DND-41 (cell line): ENCODE measurements at regions not wholly inside any gene's neighbourhood (a gene's known extent, or its start where the extent isn't known, plus 50 kb on each side); places are given as distances from the start of the nearest gene placed in this dataset.

ENCODE experiments used
- ATAC-seq: fragments of 200-7000 bp; cut with Tn5 transposase; 3 replicates; pipeline ENCODE4 v1.9.1; 2021; ENCODE audit warnings: low read depth; ENCODE audit not compliant: insufficient read depth
- DNase-seq: peaks from one replicate; pipeline ENCODE4 v3.0.0-alpha.2; 2020
- H2AFZ ChIP-seq: 2 replicates; pipeline ENCODE4 v1.6.0; 2012; ENCODE audit warnings: low read depth, low read length
- H3K27ac ChIP-seq: 2 replicates; pipeline ENCODE4 v1.5.1; 2012; ENCODE audit warnings: low read length, inconsistent platforms
- H3K27me3 ChIP-seq: fragments of 200-600 bp; sonication (generic); 2 replicates; pipeline ENCODE4 v1.6.0; 2012; ENCODE audit warnings: low read length, mild to moderate bottlenecking, inconsistent platforms; ENCODE audit not compliant: insufficient read depth, poor library complexity
- H3K36me3 ChIP-seq: 2 replicates; pipeline ENCODE4 v1.5.1; 2012; ENCODE audit warnings: low read length, inconsistent platforms; ENCODE audit not compliant: insufficient read depth
- H3K4me1 ChIP-seq: 2 replicates; pipeline ENCODE4 v1.5.1; 2012; ENCODE audit warnings: mild to moderate bottlenecking, low read length; ENCODE audit not compliant: insufficient read depth
- H3K4me2 ChIP-seq: 2 replicates; pipeline ENCODE4 v1.6.0; 2012; ENCODE audit warnings: mild to moderate bottlenecking, moderate library complexity, low read length, inconsistent platforms; ENCODE audit not compliant: insufficient read depth
- H3K4me3 ChIP-seq, 2 experiments: fragments of 200-600 bp in 1 of 2; shearing (Covaris generic) in 1 of 2; 2 replicates each; pipeline ENCODE4 v1.5.1; 2012 to 2016; ENCODE audit warnings: inconsistent platforms in 2 of 2, low read length in 2 of 2, mild to moderate bottlenecking in 2 of 2, low read depth in 1 of 2, moderate library complexity in 1 of 2
- H3K79me2 ChIP-seq: 2 replicates; pipeline ENCODE4 v1.6.0; 2012; ENCODE audit warnings: low read length, inconsistent platforms; ENCODE audit not compliant: insufficient read depth
- H3K9ac ChIP-seq: 2 replicates; pipeline ENCODE4 v1.6.0; 2012; ENCODE audit warnings: low read depth, mild to moderate bottlenecking, inconsistent platforms, low read length, moderate library complexity
- H3K9me3 ChIP-seq: 2 replicates; pipeline ENCODE4 v1.5.1; 2012; ENCODE audit warnings: low read length, moderate library complexity, mild to moderate bottlenecking, inconsistent platforms; ENCODE audit not compliant: insufficient read depth, severe bottlenecking
- H4K20me1 ChIP-seq: 2 replicates; pipeline ENCODE4 v1.6.0; 2012; ENCODE audit warnings: low read length; ENCODE audit not compliant: insufficient read depth
- CTCF ChIP-seq: IDR thresholded peaks from 2 replicates; pipeline ENCODE4 v1.5.1; 2012; ENCODE audit warnings: borderline replicate concordance, low read length, moderate library complexity, mild to moderate bottlenecking; ENCODE audit not compliant: poor library complexity, severe bottlenecking; ENCODE audit errors: extremely low read depth
- EZH2 ChIP-seq: IDR thresholded peaks from 3 replicates; pipeline ENCODE4 v1.6.1; 2012; ENCODE audit warnings: borderline replicate concordance, low read depth, mild to moderate bottlenecking, moderate library complexity, low read length, inconsistent platforms; ENCODE audit not compliant: severe bottlenecking

GRCh38 chr7:116342125-116342524 lies 131.8 kb downstream of the TES start:
- Histone ChIP-seq H3K9ac (no peak overlapping the region), H3K4me1 (no peaks in the 10 kb centered on the region), H3K36me3 (no peaks in the 10 kb centered on the region), H3K4me3 (no peak overlapping the region), H2AFZ (no peak overlapping the region), H3K4me2 (no peak overlapping the region), H3K9me3 (no peaks in the 10 kb centered on the region), H3K27ac (no peak overlapping the region), H3K27me3 (no peaks in the 10 kb centered on the region), H3K79me2 (no peaks in the 10 kb centered on the region), H4K20me1 (no peaks in the 10 kb centered on the region)
- TF ChIP-seq CTCF = no peak
- TF ChIP-seq EZH2 = no peak
- DNase-seq (no peak), ATAC-seq (no peak)

- H2AFZ ChIP-seq = no peak overlapping the region
- H3K9ac ChIP-seq = no peak overlapping the region
- H3K9me3 ChIP-seq = no peaks in the 10 kb centered on the region
- no peak for ATAC-seq
- H3K27me3 ChIP-seq = no peaks in the 10 kb centered on the region
- H3K27ac ChIP-seq = no peak overlapping the region
- H3K79me2 ChIP-seq = no peaks in the 10 kb centered on the region
- TF ChIP-seq EZH2 = no peak
- H3K4me2 ChIP-seq = no peak overlapping the region
- no peak overlapping the region for H3K4me3 ChIP-seq
- no peaks in the 10 kb centered on the region for H3K36me3 ChIP-seq
- no peaks in the 10 kb centered on the region for H3K4me1 ChIP-seq
- no peak for DNase-seq
- no peaks in the 10 kb centered on the region for H4K20me1 ChIP-seq
These were observed 137.0 kb downstream of the TES start for GRCh38 chr7:116347151-116347832.

DNA sequence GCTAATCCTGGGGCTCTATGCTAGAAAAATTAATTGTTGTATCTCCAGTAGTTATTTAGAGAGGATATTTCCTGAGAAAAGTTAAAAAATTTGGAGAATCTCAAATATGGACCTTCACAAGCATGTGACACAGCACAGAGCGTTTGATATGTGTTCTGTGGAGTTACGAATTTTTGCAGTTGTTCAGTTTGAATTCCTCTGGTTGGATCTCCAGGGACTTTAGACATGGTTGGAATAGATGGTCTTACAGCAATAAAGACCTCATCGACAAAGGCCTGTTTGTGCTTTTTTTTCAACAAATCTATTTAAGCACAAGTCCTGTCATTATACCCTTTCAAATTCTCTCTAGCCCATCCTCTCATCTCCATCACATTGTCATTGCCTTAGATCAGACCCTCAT lies 138.0 kb downstream of the TES start:
- H3K79me2 ChIP-seq = no peaks in the 10 kb centered on the region
- H3K36me3 ChIP-seq = no peaks in the 10 kb centered on the region
- no peaks in the 10 kb centered on the region for H3K9me3 ChIP-seq
- no peak for TF ChIP-seq CTCF
- no peak for TF ChIP-seq EZH2
- H2AFZ ChIP-seq = no peak overlapping the region
- no peak for DNase-seq
- H3K4me3 ChIP-seq = no peak overlapping the region
- H4K20me1 ChIP-seq = no peaks in the 10 kb centered on the region
- no peak for ATAC-seq
- H3K9ac ChIP-seq = no peak overlapping the region
- H3K4me1 ChIP-seq = no peaks in the 10 kb centered on the region
- no peaks in the 10 kb centered on the region for H3K27me3 ChIP-seq
- no peak overlapping the region for H3K27ac ChIP-seq
- no peak overlapping the region for H3K4me2 ChIP-seq

GRCh38 chr7:116351966-116352365 lies 141.6 kb downstream of the TES start:
- H3K4me1 ChIP-seq = no peaks in the 10 kb centered on the region
- H3K79me2 ChIP-seq = no peaks in the 10 kb centered on the region
- no peak overlapping the region for H3K4me3 ChIP-seq
- ATAC-seq = no peak
- no peak for TF ChIP-seq CTCF
- no peak for TF ChIP-seq EZH2
- H3K9ac ChIP-seq = no peak overlapping the region
- no peaks in the 10 kb centered on the region for H3K9me3 ChIP-seq
- DNase-seq = no peak
- no peaks in the 10 kb centered on the region for H3K27me3 ChIP-seq
- no peaks in the 10 kb centered on the region for H4K20me1 ChIP-seq
- H3K27ac ChIP-seq = no peak overlapping the region
- no peak overlapping the region for H2AFZ ChIP-seq
- no peaks in the 10 kb centered on the region for H3K36me3 ChIP-seq
- no peak overlapping the region for H3K4me2 ChIP-seq
